ENCODE measurements at regions not wholly inside any gene's neighbourhood (a gene's known extent, or its start where the extent isn't known, plus 50 kb on each side); places are given as distances from the start of the nearest gene placed in this dataset.
"Not testable (repeated sequence)": the region's sequence is repeated elsewhere in the genome, so short reads cannot be mapped to it uniquely, and the experiment has no call there.

GRCh38 chr1:60791226-60791625 is 291.1 kb upstream of the NFIA start:
- DNase-seq = no peak

GRCh38 chr1:60773099-60773498 is 309.3 kb upstream of the NFIA start:
- not testable (repeated sequence) for DNase-seq

GRCh38 chr1:60769082-60769481 is 313.3 kb upstream of the NFIA start:
- no peak for DNase-seq

- no peak for DNase-seq
Measured at GRCh38 chr1:60765204-60765603, 317.2 kb upstream of the NFIA start.

GRCh38 chr1:60764489-60764888 is 317.9 kb upstream of the NFIA start:
- no peak for DNase-seq

GRCh38 chr1:60763741-60764140 is 318.6 kb upstream of the NFIA start:
- DNase-seq = no peak

GRCh38 chr1:60762911-60763310 is 319.4 kb upstream of the NFIA start:
- DNase-seq = no peak

- DNase-seq = no peak
Measured at GRCh38 chr1:60762176-60762575, 320.2 kb upstream of the NFIA start.

GRCh38 chr1:60759291-60759690 is 323.1 kb upstream of the NFIA start:
- no peak for DNase-seq

GRCh38 chr1:60757485-60757884 is 324.9 kb upstream of the NFIA start:
- no peak for DNase-seq

GRCh38 chr1:60753036-60753900 is 329.1 kb upstream of the NFIA start:
- DNase-seq = no peak

GRCh38 chr1:60751306-60751705 is 331.1 kb upstream of the NFIA start:
- DNase-seq = no peak

- DNase-seq = no peak
Measured at GRCh38 chr1:60747353-60747752, 335.0 kb upstream of the NFIA start.

GRCh38 chr1:60746278-60746791 is 336.0 kb upstream of the NFIA start:
- DNase-seq = no peak

- DNase-seq = no peak
Measured at GRCh38 chr1:60745484-60745883, 336.9 kb upstream of the NFIA start.

- DNase-seq = no peak
Measured at GRCh38 chr1:60742339-60742738, 340.0 kb upstream of the NFIA start.

- DNase-seq = no peak
Measured at GRCh38 chr1:60740154-60740553, 342.2 kb upstream of the NFIA start.

GRCh38 chr1:60739729-60740128 is 342.6 kb upstream of the NFIA start:
- DNase-seq = no peak

GRCh38 chr1:60732977-60733401 is 349.4 kb upstream of the NFIA start:
- no peak for DNase-seq

GRCh38 chr1:60731321-60731720 is 351.0 kb upstream of the NFIA start:
- DNase-seq = no peak

GRCh38 chr1:60727552-60727951 is 354.8 kb upstream of the NFIA start:
- DNase-seq = no peak

GRCh38 chr1:60716472-60716871 is 365.9 kb upstream of the NFIA start:
- no peak for DNase-seq

GRCh38 chr1:60715970-60716369 is 366.4 kb upstream of the NFIA start:
- DNase-seq = no peak

GRCh38 chr1:60709426-60709825 is 372.9 kb upstream of the NFIA start:
- DNase-seq = no peak

- no peak for DNase-seq
Measured at GRCh38 chr1:60705026-60705425, 377.3 kb upstream of the NFIA start.
